Activated naive CD4-positive, alpha-beta T cell treated with anti-CD3 and anti-CD28 coated beads for 36 hours (primary cell): ENCODE measurements at regions not wholly inside any gene's neighbourhood (a gene's known extent, or its start where the extent isn't known, plus 50 kb on each side); places are given as distances from the start of the nearest gene placed in this dataset.

Experiments used
- CTCF ChIA-PET: fragments of 350-600 bp; sonication (Branson Sonifier 250); formaldehyde crosslinking; loops from one replicate; lab custom pipeline; 2021; ENCODE audit warnings: antibody characterized with exemption; lab: Charles Lee
- DNase-seq: peaks from one replicate; pipeline ENCODE4 v3.0.0-alpha.2; 2020
- H3K27ac Mint-ChIP-seq: one replicate; pipeline ENCODE4 v1.8.0; 2021; ENCODE audit warnings: mild to moderate bottlenecking, mixed read lengths
- H3K27me3 Mint-ChIP-seq: one replicate; pipeline ENCODE4 v1.8.0; 2021; ENCODE audit warnings: low read depth, mixed read lengths
- H3K36me3 Mint-ChIP-seq: one replicate; pipeline ENCODE4 v1.8.0; 2021; ENCODE audit warnings: low read depth, mixed read lengths
- H3K4me1 Mint-ChIP-seq: one replicate; pipeline ENCODE4 v1.8.0; 2021; ENCODE audit warnings: low read depth, mixed read lengths
- H3K4me3 Mint-ChIP-seq: one replicate; pipeline ENCODE4 v1.8.0; 2021; ENCODE audit warnings: mild to moderate bottlenecking, moderate library complexity, mixed read lengths
- H3K9me3 Mint-ChIP-seq: one replicate; pipeline ENCODE4 v1.8.0; 2021; ENCODE audit warnings: mixed read lengths
- intact Hi-C: fragments of 100-400 bp; cut with micrococcal nuclease; formaldehyde crosslinking; loops from one replicate; pipeline ENCODE4 v1.15.1; 2023

DNA sequence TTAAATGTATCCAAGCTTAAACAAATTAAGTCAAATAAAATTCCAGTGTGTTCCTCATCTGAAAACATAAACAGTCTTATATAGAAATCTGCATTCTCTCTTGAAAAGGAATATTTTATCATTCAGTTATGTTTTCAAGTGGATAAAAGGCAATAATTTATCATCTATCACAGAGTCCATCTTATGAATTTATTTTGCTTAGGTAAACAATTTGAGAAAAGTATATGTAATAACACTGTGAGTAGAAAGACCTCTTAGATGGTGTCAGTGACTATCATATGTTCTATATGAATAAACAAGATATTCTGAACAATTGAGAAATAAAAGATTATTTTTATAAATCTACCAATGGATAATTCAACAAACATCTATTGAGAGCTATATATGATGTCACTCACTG is 397.6 kb upstream of the GJE1 start:
- peaks cover 2% of the 10 kb centered on the region for H3K27me3 Mint-ChIP-seq
- H3K9me3 Mint-ChIP-seq = no peaks in the 10 kb centered on the region
- H3K4me3 Mint-ChIP-seq = no peak overlapping the region
- no peak overlapping the region for H3K27ac Mint-ChIP-seq
- CTCF ChIA-PET = interaction anchor here (0.6 kb wide), 1 partner anchor 922 kb away, joined by 3 read pairs; no protein-coding TSS in a partner anchor
- intact Hi-C loops = no loop called here
- no peak for DNase-seq
- H3K36me3 Mint-ChIP-seq = no peaks in the 10 kb centered on the region
- H3K4me1 Mint-ChIP-seq = no peaks in the 10 kb centered on the region

DNA sequence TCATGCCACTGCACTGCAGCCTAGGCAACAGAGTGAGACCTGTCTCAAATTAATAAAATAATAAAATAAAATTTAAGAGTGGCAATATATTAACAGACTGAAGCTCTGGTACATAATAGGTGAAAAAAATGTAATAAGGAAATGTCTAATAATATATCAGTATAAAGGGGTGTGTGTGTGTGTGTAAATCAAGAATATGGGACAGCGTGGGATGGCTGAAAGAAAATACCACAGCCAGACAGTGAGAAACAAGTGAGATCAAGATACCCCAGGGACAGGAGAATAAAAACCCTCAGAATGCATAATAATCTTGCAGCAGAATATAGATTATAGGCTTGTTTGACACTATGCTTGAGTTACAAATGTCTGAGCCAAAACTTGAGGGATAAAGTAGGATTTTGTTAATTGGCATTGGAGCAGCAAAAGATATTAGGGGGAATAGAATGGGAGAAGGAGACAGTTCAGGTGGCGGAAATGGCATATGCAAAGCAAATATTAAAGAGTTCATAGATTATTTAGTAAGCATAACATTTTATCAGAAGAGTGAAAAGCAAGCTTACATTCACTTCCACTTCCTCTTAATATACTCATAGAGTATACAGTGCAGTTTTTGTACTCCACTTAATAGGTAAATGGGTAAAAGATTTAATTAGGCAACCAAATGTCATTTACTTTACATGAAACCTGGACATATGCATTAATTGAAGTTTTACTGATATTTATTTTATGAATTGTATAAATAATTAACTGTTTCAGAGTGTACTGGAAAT is 398.5 kb upstream of the GJE1 start:
- no peak for DNase-seq
- Mint-ChIP-seq H3K27me3 (peaks cover 2% of the 10 kb centered on the region), H3K9me3 (no peaks in the 10 kb centered on the region), H3K4me1 (no peaks in the 10 kb centered on the region), H3K4me3 (no peak overlapping the region), H3K36me3 (no peaks in the 10 kb centered on the region), H3K27ac (no peak overlapping the region)
- intact Hi-C loops = no loop called here
- CTCF ChIA-PET = no interaction called here

DNA sequence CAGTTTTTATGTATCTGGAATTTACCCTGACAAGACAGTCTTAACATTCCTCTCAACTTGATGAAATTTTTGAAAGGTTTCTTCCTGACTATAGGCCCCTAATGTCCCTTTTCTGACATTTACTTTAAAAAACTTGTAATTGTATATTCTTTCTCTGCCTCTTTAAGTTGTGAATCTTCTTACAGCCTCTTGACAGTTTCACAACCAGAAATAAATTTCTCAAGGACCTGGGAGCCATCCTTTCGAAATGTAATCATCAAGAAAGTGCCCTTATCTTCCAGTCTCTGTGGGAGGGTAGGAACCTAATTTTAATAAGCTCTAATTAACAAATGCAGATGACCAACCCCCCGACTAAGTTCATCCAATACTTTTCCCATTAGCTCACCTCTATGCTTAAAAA is 403.6 kb upstream of the GJE1 start:
- CTCF ChIA-PET = no interaction called here
- DNase-seq = no peak
- intact Hi-C loops = no loop called here
- no peaks in the 10 kb centered on the region for H3K9me3 Mint-ChIP-seq
- H3K27ac Mint-ChIP-seq = no peak overlapping the region
- no peaks in the 10 kb centered on the region for H3K27me3 Mint-ChIP-seq
- H3K4me3 Mint-ChIP-seq = no peak overlapping the region
- H3K4me1 Mint-ChIP-seq = no peaks in the 10 kb centered on the region
- H3K36me3 Mint-ChIP-seq = no peaks in the 10 kb centered on the region

- Mint-ChIP-seq H3K27me3 (no peaks in the 10 kb centered on the region), H3K4me3 (no peak overlapping the region), H3K4me1 (no peaks in the 10 kb centered on the region), H3K36me3 (no peaks in the 10 kb centered on the region), H3K9me3 (no peaks in the 10 kb centered on the region), H3K27ac (no peak overlapping the region)
- intact Hi-C loops = no loop called here
- DNase-seq = no peak
- CTCF ChIA-PET = no interaction called here
These were observed 404.4 kb upstream of the GJE1 start for GRCh38 chr6:141728330-141728729.

DNA sequence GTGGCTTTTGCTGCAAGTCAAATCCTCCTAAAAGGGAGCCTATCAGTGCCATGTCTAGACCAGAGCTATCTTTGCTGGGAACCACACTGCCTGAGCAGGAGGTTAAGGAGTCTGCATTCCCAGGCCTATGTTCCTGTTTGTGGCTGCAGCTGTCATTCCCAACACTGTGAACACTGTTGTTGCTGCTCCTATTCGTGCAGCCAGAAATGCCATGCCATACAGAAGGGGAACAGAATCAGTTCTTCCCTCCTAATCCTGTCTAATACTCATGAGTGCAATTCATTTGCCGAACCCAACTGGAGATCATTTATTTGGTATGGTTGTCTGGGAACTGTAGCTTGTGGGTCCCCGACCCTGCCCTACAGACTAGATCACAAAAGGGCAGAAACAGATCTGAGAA is 406.5 kb upstream of the GJE1 start:
- Mint-ChIP-seq H3K27ac (no peak overlapping the region), H3K9me3 (no peaks in the 10 kb centered on the region), H3K36me3 (no peaks in the 10 kb centered on the region), H3K4me3 (no peak overlapping the region), H3K4me1 (no peaks in the 10 kb centered on the region), H3K27me3 (no peaks in the 10 kb centered on the region)
- intact Hi-C loops = no loop called here
- no peak for DNase-seq
- CTCF ChIA-PET = no interaction called here

DNA sequence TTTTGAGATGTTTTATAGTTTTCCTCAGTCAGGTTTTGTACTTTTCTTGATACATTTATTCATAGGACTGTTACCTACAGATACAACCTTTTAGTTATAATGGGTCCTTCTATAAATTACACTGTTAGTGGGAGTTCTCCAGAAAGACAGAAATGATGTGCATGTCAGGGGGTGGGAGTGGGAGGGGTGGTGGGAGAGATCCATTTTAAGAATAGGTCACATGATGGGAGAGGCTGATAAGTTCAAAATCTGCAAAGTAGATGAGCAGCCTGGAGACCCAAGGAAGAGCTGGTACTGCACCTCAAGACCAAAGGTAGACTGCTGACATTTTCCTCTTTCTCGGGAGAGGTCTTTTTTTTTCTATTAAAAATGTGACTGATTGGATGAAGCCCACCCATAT is 408.0 kb upstream of the GJE1 start:
- no peak for DNase-seq
- CTCF ChIA-PET = no interaction called here
- H3K9me3 Mint-ChIP-seq = no peaks in the 10 kb centered on the region
- intact Hi-C loops = no loop called here
- no peaks in the 10 kb centered on the region for H3K27me3 Mint-ChIP-seq
- H3K4me3 Mint-ChIP-seq = no peak overlapping the region
- H3K36me3 Mint-ChIP-seq = no peaks in the 10 kb centered on the region
- no peak overlapping the region for H3K27ac Mint-ChIP-seq
- no peaks in the 10 kb centered on the region for H3K4me1 Mint-ChIP-seq

GRCh38 chr6:141719476-141719875 is 413.2 kb upstream of the GJE1 start:
- intact Hi-C loops = no loop called here
- CTCF ChIA-PET = no interaction called here
- no peaks in the 10 kb centered on the region for H3K9me3 Mint-ChIP-seq
- H3K36me3 Mint-ChIP-seq = no peaks in the 10 kb centered on the region
- peaks cover 4% of the 10 kb centered on the region for H3K27me3 Mint-ChIP-seq
- no peak for DNase-seq
- no peak overlapping the region for H3K4me3 Mint-ChIP-seq
- no peak overlapping the region for H3K27ac Mint-ChIP-seq
- H3K4me1 Mint-ChIP-seq = no peaks in the 10 kb centered on the region

GRCh38 chr6:141705431-141705830 is 427.3 kb upstream of the GJE1 start:
- no peaks in the 10 kb centered on the region for H3K36me3 Mint-ChIP-seq
- no peak overlapping the region for H3K4me3 Mint-ChIP-seq
- CTCF ChIA-PET = no interaction called here
- H3K9me3 Mint-ChIP-seq = no peaks in the 10 kb centered on the region
- intact Hi-C loops = no loop called here
- no peak overlapping the region for H3K27ac Mint-ChIP-seq
- DNase-seq = no peak
- no peaks in the 10 kb centered on the region for H3K4me1 Mint-ChIP-seq
- H3K27me3 Mint-ChIP-seq = peaks cover 5% of the 10 kb centered on the region

GRCh38 chr6:141704151-141704550 is 428.6 kb upstream of the GJE1 start:
- Mint-ChIP-seq H3K27me3 (peaks cover 5% of the 10 kb centered on the region), H3K36me3 (no peaks in the 10 kb centered on the region), H3K4me1 (no peaks in the 10 kb centered on the region), H3K27ac (no peak overlapping the region), H3K4me3 (no peak overlapping the region), H3K9me3 (no peaks in the 10 kb centered on the region)
- intact Hi-C loops = no loop called here
- CTCF ChIA-PET = no interaction called here
- no peak for DNase-seq

DNA sequence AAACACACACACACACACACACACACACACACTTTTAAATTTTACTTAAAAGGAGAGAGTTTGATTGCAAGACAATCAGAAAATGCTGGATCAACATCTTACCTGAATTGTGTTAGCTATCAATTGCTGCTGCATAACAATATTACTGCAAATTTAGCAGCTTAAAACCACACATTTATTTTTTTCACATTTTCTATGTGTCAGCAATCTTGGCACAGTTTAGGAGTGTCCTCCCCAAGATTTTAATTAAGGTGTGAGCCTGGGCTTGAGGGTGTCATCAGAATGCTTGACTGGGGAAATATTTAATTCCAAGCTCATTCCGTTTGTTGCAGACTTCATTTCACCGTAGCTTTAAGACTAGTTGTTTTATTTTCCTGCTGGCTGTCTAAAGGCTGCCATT is 431.0 kb upstream of the GJE1 start:
- no peaks in the 10 kb centered on the region for H3K27me3 Mint-ChIP-seq
- no peak overlapping the region for H3K27ac Mint-ChIP-seq
- CTCF ChIA-PET = interaction anchor here (1.7 kb wide), 1 partner anchor 25 kb away, joined by 5 read pairs; no protein-coding TSS in a partner anchor
- H3K4me3 Mint-ChIP-seq = no peak overlapping the region
- intact Hi-C loops = no loop called here
- H3K4me1 Mint-ChIP-seq = no peaks in the 10 kb centered on the region
- H3K9me3 Mint-ChIP-seq = no peaks in the 10 kb centered on the region
- DNase-seq = no peak
- no peaks in the 10 kb centered on the region for H3K36me3 Mint-ChIP-seq

- H3K27ac Mint-ChIP-seq = no peak overlapping the region
- H3K27me3 Mint-ChIP-seq = no peaks in the 10 kb centered on the region
- CTCF ChIA-PET = interaction anchor here (1.7 kb wide), 1 partner anchor 24 kb away, joined by 5 read pairs; no protein-coding TSS in a partner anchor
These were observed 431.9 kb upstream of the GJE1 start for GRCh38 chr6:141700819-141701218.

GRCh38 chr6:141688916-141689315 is 443.8 kb upstream of the GJE1 start:
- CTCF ChIA-PET = no interaction called here
- Mint-ChIP-seq H3K9me3 (no peaks in the 10 kb centered on the region), H3K4me3 (no peak overlapping the region), H3K27ac (no peak overlapping the region), H3K36me3 (no peaks in the 10 kb centered on the region), H3K27me3 (peaks cover 2% of the 10 kb centered on the region), H3K4me1 (peaks cover 2% of the 10 kb centered on the region)
- DNase-seq = no peak
- intact Hi-C loops = no loop called here

More at GRCh38 chr6:141700819-141701218, 431.9 kb upstream of the GJE1 start:
- intact Hi-C loops = no loop called here
- H3K36me3 Mint-ChIP-seq = no peaks in the 10 kb centered on the region
- no peaks in the 10 kb centered on the region for H3K9me3 Mint-ChIP-seq
- H3K4me1 Mint-ChIP-seq = no peaks in the 10 kb centered on the region
- no peak overlapping the region for H3K4me3 Mint-ChIP-seq
- no peak for DNase-seq

DNA sequence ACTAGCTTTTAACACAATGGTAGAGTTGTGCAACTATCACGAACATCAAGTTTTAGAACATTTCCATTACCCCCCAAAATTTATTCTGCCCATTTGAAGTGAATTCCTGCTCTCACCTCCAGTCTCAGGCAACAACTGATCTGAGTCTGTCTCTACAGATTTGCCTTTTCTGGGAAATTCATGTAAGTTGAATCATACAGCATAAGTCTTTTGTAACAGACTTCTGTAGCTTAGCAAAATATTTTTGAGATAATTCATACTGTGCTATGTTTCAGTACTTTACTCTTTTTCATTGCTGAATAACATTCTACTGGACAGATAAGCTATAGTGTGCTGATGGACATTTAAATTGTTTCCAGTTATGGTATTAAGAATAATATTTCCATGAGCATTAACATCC is 447.3 kb upstream of the GJE1 start:
- DNase-seq = no peak
- Mint-ChIP-seq H3K36me3 (no peaks in the 10 kb centered on the region), H3K27me3 (peaks cover 2% of the 10 kb centered on the region), H3K4me1 (peaks cover 2% of the 10 kb centered on the region), H3K27ac (no peak overlapping the region), H3K4me3 (no peak overlapping the region), H3K9me3 (no peaks in the 10 kb centered on the region)
- CTCF ChIA-PET = no interaction called here
- intact Hi-C loops = no loop called here
